ENCODE measurements at regions not wholly inside any gene's neighbourhood (a gene's known extent, or its start where the extent isn't known, plus 50 kb on each side); places are given as distances from the start of the nearest gene placed in this dataset.

DNA sequence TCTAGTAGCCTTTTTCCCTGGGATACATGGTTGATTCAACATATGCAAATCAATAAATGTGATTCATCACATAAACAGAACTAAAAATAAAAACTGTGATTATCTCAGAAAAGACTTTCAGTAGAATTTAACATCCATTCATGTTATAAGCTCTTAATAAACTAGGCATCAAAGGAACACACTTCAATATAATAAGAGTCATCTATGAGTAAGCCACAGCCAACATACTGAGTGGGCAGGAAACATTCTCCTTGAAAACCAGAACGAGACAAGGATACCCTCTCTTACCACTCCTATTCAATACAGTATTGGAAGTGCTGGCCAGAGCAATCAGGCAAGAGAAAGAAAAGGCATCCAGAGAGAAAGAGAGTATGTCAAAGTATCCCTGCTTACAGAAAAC, 239.9 kb downstream of the ATPSCKMT start:
- Mint-ChIP-seq H3K36me3 (ENCODE audit: low read depth, unreplicated experiment) (no peaks in the 10 kb centered on the region), H3K4me3 (ENCODE audit: unreplicated experiment) (no peak overlapping the region), H3K27me3 (ENCODE audit: unreplicated experiment) (no peaks in the 10 kb centered on the region), H3K4me1 (ENCODE audit: unreplicated experiment) (no peaks in the 10 kb centered on the region), H3K27ac (ENCODE audit: unreplicated experiment) (no peak overlapping the region), H3K9me3 (ENCODE audit: unreplicated experiment) (no peaks in the 10 kb centered on the region)
- no peak for DNase-seq (ENCODE audit: low spot score)
- no peak for TF ChIP-seq CTCF (IDR thresholded peaks at IDR 0.05; ENCODE audit: unreplicated experiment)

- no peak for TF ChIP-seq CTCF (IDR thresholded peaks at IDR 0.05; ENCODE audit: unreplicated experiment)
- no peaks in the 10 kb centered on the region for H3K36me3 Mint-ChIP-seq (ENCODE audit: low read depth, unreplicated experiment)
- DNase-seq (ENCODE audit: low spot score) = no peak
- H3K27me3 Mint-ChIP-seq (ENCODE audit: unreplicated experiment) = no peaks in the 10 kb centered on the region
- no peaks in the 10 kb centered on the region for H3K4me1 Mint-ChIP-seq (ENCODE audit: unreplicated experiment)
- no peak overlapping the region for H3K4me3 Mint-ChIP-seq (ENCODE audit: unreplicated experiment)
- H3K27ac Mint-ChIP-seq (ENCODE audit: unreplicated experiment) = no peak overlapping the region
- no peaks in the 10 kb centered on the region for H3K9me3 Mint-ChIP-seq (ENCODE audit: unreplicated experiment)
Observed at GRCh38 chr5:9987101-9987500, 262.6 kb downstream of the ATPSCKMT start.

DNA sequence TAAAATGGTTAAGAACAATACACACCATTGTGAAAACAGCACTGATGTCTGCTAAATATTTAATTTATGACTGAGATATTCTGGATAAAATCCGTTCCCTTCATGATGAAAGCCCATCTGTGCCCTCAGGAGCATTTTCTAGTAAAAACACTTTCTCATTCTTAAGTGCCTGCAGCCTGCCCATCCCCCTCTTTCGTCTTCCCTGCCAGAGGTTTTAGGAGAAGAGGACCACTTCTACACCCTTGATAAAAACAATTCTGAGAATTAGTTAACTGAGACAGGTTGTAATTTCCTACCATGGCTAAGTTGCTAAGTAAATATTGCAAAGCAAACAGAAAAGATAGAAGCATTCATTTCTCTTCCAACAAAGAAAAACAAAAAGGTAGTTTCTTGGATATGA, 272.6 kb downstream of the ATPSCKMT start:
- DNase-seq (ENCODE audit: low spot score) = no peak
- H3K4me1 Mint-ChIP-seq (ENCODE audit: unreplicated experiment) = no peaks in the 10 kb centered on the region
- H3K27ac Mint-ChIP-seq (ENCODE audit: unreplicated experiment) = no peak overlapping the region
- no peaks in the 10 kb centered on the region for H3K9me3 Mint-ChIP-seq (ENCODE audit: unreplicated experiment)
- H3K36me3 Mint-ChIP-seq (ENCODE audit: low read depth, unreplicated experiment) = no peaks in the 10 kb centered on the region
- peaks cover 3% of the 10 kb centered on the region for H3K27me3 Mint-ChIP-seq (ENCODE audit: unreplicated experiment)
- H3K4me3 Mint-ChIP-seq (ENCODE audit: unreplicated experiment) = no peak overlapping the region
- TF ChIP-seq CTCF (IDR thresholded peaks at IDR 0.05; ENCODE audit: unreplicated experiment) = no peak

DNA sequence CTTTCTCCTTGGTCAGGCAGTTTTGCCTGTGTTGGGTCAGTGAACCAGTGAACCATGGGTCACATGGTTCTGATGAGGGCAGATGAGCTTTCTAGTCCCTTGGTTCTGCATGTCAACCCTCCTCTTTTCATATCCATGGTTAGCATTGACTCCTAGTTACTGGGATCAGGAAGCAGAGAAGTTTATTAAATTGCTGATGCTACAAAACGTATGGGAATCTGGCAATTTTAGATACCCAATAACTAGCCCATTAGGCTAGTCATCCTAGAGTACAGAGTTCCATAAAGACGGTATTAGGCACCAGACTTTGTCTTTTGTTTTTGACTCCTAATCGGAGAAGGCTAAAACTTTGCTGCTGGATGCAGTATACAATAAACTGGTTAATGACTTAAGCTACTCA, 273.1 kb downstream of the ATPSCKMT start:
- no peaks in the 10 kb centered on the region for H3K36me3 Mint-ChIP-seq (ENCODE audit: low read depth, unreplicated experiment)
- DNase-seq (ENCODE audit: low spot score) = no peak
- no peaks in the 10 kb centered on the region for H3K4me1 Mint-ChIP-seq (ENCODE audit: unreplicated experiment)
- TF ChIP-seq CTCF (IDR thresholded peaks at IDR 0.05; ENCODE audit: unreplicated experiment) = no peak
- H3K27ac Mint-ChIP-seq (ENCODE audit: unreplicated experiment) = no peak overlapping the region
- H3K9me3 Mint-ChIP-seq (ENCODE audit: unreplicated experiment) = no peaks in the 10 kb centered on the region
- no peak overlapping the region for H3K4me3 Mint-ChIP-seq (ENCODE audit: unreplicated experiment)
- peaks cover 3% of the 10 kb centered on the region for H3K27me3 Mint-ChIP-seq (ENCODE audit: unreplicated experiment)

GRCh38 chr5:9972059-9972458, 277.6 kb downstream of the ATPSCKMT start:
- no peaks in the 10 kb centered on the region for H3K9me3 Mint-ChIP-seq (ENCODE audit: unreplicated experiment)
- H3K4me3 Mint-ChIP-seq (ENCODE audit: unreplicated experiment) = no peak overlapping the region
- TF ChIP-seq CTCF (IDR thresholded peaks at IDR 0.05; ENCODE audit: unreplicated experiment) = no peak
- H3K4me1 Mint-ChIP-seq (ENCODE audit: unreplicated experiment) = no peaks in the 10 kb centered on the region
- no peaks in the 10 kb centered on the region for H3K36me3 Mint-ChIP-seq (ENCODE audit: low read depth, unreplicated experiment)
- DNase-seq (ENCODE audit: low spot score) = no peak
- no peak overlapping the region for H3K27ac Mint-ChIP-seq (ENCODE audit: unreplicated experiment)
- no peaks in the 10 kb centered on the region for H3K27me3 Mint-ChIP-seq (ENCODE audit: unreplicated experiment)
